Psoas muscle (tissue), 7 donors: ENCODE measurements at regions not wholly inside any gene's neighbourhood (a gene's known extent, or its start where the extent isn't known, plus 50 kb on each side); places are given as distances from the start of the nearest gene placed in this dataset.

Experiments used
- ATAC-seq, 4 donors: fragments of 200-7000 bp; cut with Tn5 transposase; one replicate each; pipeline ENCODE4 v1.9.1; 2020; ENCODE audit warnings: moderate library complexity in 3 of 4, mild to moderate bottlenecking in 2 of 4
- DNase-seq, 2 donors: peaks; one replicate each; pipeline ENCODE4 v3.0.0-alpha.2; 2020
- H3K27ac ChIP-seq: fragments of 200-600 bp; one replicate; pipeline ENCODE4 v1.8.0; 2022
- H3K27me3 ChIP-seq, 3 donors: fragments of 200-600 bp in 1 of 3; one replicate each; pipeline versions ENCODE4 v1.6.1 to v1.8.0; 2013 to 2022; ENCODE audit warnings: low read length in 2 of 3, mild to moderate bottlenecking in 2 of 3, moderate library complexity in 1 of 3; ENCODE audit not compliant: insufficient read depth in 3 of 3
- H3K36me3 ChIP-seq, 2 donors: fragments of 200-600 bp in 1 of 2; one replicate each; pipeline versions ENCODE4 v1.6.1 to v1.8.0; 2013 to 2022; ENCODE audit warnings: low read depth in 1 of 2, mild to moderate bottlenecking in 1 of 2, moderate library complexity in 1 of 2; ENCODE audit not compliant: insufficient read depth in 1 of 2
- H3K4me1 ChIP-seq: fragments of 200-600 bp; one replicate; pipeline ENCODE4 v1.8.0; 2022
- H3K4me3 ChIP-seq: fragments of 200-600 bp; one replicate; pipeline ENCODE4 v1.8.0; 2022; ENCODE audit warnings: mild to moderate bottlenecking
- H3K9me3 ChIP-seq: fragments of 200-600 bp; one replicate; pipeline ENCODE4 v1.8.0; 2022
- WGBS, 3 donors: extraction: QIAGEN DNeasy Blood & Tissue Kit; methylation state at CpG; one replicate each; pipeline versions ENCODE4 v1.1.6 to v1.1.7; 2013; 5-methylcytosine and 5-hydroxymethylcytosine counted together
- intact Hi-C, 2 donors: fragments of 100-400 bp; cut with DNase I; formaldehyde crosslinking; loops; one replicate each; pipeline versions ENCODE4 v1.11.0 to v1.14.2; 2022
- TF ChIP-seq, protein P1 (sequence below): fragments of 200-600 bp; IDR thresholded peaks from one replicate; pipeline ENCODE4 v1.8.0; 2022; ENCODE audit warnings: antibody characterized with exemption
- donor health status: healthy with polysubstance abuse.
- donor health status: DM: no; HTN: no; CAD: no; lungs with moderate emphysema.
- donor health status: Bipolar disorder and iron deficiency.
- donor health status: healthy.
- donor health status: DM: yes; HTN: yes; CAD: no.
- donor health status: DM: no; HTN: no; CAD: no.
- donor health status: DM: yes; HTN: yes; CAD: no.

DNA sequence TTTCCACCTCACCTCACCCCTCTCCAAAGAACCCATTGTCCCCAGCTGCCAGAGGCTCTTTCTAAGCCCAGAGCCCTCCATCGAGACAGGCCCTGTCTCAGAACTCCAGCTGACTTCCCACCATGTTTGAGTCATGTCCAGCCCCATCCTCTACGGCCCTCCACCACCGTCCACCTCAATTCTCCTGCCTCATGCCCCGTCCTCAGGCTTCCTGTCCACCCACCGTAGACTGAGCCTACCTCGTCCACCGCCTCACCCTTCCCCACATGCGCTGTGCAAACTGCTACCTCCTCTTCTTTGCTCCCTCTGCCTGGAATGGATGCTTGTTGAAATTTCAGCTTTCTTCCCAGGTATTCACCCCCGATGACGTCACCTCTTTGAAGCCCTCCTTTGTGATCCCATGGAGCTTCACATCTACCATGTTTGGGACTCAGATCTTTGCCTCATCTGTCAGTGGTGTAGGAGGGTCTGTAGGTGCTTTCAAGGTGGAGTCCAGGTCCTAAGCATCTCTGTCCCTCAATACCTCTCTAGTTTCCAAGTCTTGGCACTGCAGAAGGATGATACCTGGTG, 149.0 kb downstream of the MRM1 start:
- no peaks in the 10 kb centered on the region for H3K36me3 ChIP-seq
- intact Hi-C loops = no loop called here
- no peaks in the 10 kb centered on the region for H3K4me1 ChIP-seq
- H3K9me3 ChIP-seq = no peaks in the 10 kb centered on the region
- TF ChIP-seq, protein P1, sequence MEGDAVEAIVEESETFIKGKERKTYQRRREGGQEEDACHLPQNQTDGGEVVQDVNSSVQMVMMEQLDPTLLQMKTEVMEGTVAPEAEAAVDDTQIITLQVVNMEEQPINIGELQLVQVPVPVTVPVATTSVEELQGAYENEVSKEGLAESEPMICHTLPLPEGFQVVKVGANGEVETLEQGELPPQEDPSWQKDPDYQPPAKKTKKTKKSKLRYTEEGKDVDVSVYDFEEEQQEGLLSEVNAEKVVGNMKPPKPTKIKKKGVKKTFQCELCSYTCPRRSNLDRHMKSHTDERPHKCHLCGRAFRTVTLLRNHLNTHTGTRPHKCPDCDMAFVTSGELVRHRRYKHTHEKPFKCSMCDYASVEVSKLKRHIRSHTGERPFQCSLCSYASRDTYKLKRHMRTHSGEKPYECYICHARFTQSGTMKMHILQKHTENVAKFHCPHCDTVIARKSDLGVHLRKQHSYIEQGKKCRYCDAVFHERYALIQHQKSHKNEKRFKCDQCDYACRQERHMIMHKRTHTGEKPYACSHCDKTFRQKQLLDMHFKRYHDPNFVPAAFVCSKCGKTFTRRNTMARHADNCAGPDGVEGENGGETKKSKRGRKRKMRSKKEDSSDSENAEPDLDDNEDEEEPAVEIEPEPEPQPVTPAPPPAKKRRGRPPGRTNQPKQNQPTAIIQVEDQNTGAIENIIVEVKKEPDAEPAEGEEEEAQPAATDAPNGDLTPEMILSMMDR = no peak
- peaks cover 0 to 17% (median 8%) of the 10 kb centered on the region in 3 donors for H3K27me3 ChIP-seq
- ATAC-seq (no peak), DNase-seq (no peak)
- H3K4me3 ChIP-seq = no peak overlapping the region
- H3K27ac ChIP-seq = no peak overlapping the region
- WGBS, 3 donors = 80 to 83% (median 82%) methylated on average over 10 of the region's 10 CpGs

DNA sequence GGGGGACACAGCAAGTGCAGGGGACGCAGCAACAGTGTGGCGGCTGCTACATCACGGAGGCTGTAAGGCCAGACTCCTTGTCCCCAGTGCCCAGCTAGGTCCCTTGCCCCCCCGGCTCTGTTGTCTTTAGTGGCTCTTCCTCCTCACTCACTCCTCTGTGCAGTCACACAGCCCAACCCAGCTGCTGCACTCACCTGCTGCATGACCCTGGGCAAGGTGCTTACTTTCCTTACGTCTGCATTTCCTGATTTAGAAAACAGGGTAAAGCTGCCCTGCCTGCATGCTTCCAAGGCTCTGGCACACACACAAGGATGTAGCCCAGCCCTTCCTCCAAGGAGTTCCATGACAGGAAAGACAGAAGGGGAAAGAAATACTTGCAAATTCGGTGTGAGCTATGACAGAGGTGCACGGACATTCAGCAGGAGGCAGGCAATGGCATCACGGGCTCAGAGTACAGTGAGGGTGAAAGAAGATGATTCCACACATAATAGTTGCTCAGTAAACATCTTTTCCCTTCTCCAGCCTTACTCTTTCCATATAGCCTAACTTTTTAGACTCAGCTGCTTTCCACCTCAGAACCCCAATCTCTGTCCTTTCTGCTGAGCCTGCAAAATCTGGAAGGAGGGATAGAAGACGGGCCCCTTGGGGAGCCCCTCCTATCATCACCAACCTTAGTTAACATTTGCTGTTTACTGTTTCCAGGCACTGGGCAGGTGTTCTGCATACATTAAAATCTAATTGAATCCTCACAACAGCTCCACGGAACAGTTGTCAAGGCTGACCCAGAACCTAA, 150.9 kb downstream of the MRM1 start:
- intact Hi-C loops = no loop called here
- DNase-seq = peak in 1 of 2 donors; percentile 20
- Histone ChIP-seq H3K36me3 (no peaks in the 10 kb centered on the region), H3K27ac (no peak overlapping the region), H3K27me3 (peaks cover 0 to 23% (median 8%) of the 10 kb centered on the region in 3 donors), H3K4me1 (no peaks in the 10 kb centered on the region), H3K4me3 (no peak overlapping the region), H3K9me3 (no peaks in the 10 kb centered on the region)
- WGBS, 3 donors = 59 to 68% (median 64%) methylated on average over 8 to 10 of the region's 10 CpGs
- TF ChIP-seq, protein P1 = no peak
- ATAC-seq = no peak

DNA sequence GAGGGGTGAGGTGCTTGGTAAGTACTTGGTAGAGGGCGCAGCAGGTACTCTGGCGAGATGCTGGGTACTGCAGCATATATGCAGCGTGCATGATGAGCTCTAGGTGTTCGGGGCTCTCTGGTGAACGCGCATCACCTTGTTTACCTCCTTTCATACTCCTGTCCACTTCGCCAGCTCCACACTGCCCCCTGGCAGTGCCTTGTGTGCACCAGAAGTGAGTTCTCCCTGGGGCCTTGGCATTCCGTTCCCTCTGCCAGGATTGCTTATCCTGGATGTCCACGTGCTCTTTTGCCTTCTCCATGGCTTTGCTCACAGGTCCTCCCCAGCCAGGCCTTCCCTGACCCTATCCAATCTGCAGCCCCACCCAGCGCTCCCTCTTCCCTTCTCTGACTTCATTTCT, 154.2 kb downstream of the MRM1 start:
- 35 to 43% (median 40%) methylated on average over 10 of the region's 10 CpGs for WGBS, 3 donors
- Histone ChIP-seq H3K27ac (no peak overlapping the region), H3K9me3 (no peaks in the 10 kb centered on the region), H3K27me3 (peaks cover 0 to 32% (median 7%) of the 10 kb centered on the region in 3 donors), H3K36me3 (no peaks in the 10 kb centered on the region), H3K4me3 (no peak overlapping the region), H3K4me1 (no peaks in the 10 kb centered on the region)
- intact Hi-C loops = no loop called here
- DNase-seq (no peak), ATAC-seq (no peak)
- TF ChIP-seq, protein P1 = no peak

DNA sequence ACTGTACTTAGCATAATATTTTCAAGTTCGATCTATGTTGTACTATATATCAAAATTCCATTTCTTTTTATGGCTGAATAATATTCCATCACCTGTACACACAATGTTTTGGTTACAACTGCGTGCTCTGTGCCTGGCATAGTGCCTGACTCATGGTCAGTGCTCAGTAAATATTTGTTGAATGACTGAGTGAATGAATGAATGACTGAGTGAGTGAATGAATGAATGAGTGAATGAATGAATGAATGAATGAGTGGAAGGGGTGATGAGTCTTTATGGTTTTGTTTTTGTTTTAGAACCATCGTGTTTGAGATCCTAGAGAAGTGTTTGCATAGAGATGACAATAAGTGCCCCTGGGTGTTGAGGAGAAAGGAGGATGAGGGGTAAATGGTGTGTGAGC, 155.3 kb downstream of the MRM1 start:
- ATAC-seq = no peak
- TF ChIP-seq, protein P1 = no peak
- Histone ChIP-seq H3K4me1 (no peaks in the 10 kb centered on the region), H3K27me3 (peaks cover 0 to 27% (median 7%) of the 10 kb centered on the region in 3 donors), H3K27ac (no peak overlapping the region), H3K9me3 (no peaks in the 10 kb centered on the region), H3K4me3 (no peak overlapping the region), H3K36me3 (no peaks in the 10 kb centered on the region)
- intact Hi-C loops = no loop called here
- no peak for DNase-seq
- WGBS, 3 donors = 87 to 90% (median 88%) methylated on average over 3 of the region's 3 CpGs
